ENCODE measurements at regions not wholly inside any gene's neighbourhood (a gene's known extent, or its start where the extent isn't known, plus 50 kb on each side); places are given as distances from the start of the nearest gene placed in this dataset.

- BruUV-seq (replicated peaks) = no TSS peak
- no peak overlapping the region for H3K9ac ChIP-seq (ENCODE audit: low read depth, low read length)
- no peak for DNase-seq
- H3K79me1 ChIP-seq (ENCODE audit: low read depth in 1 of 2, low read length in 2 of 2) = no peaks in the 10 kb centered on the region
- no peak overlapping the region for H2BK5ac ChIP-seq (ENCODE audit: low read depth, low read length, poor library complexity, severe bottlenecking)
- H4K91ac ChIP-seq (ENCODE audit: insufficient read depth, low read depth, low read length) = no peak overlapping the region
- no peak for ATAC-seq (ENCODE audit: low read depth)
- H3K56ac ChIP-seq (ENCODE audit: extremely low read depth, insufficient read depth, low read length) = no peak overlapping the region
- H3K18ac ChIP-seq (ENCODE audit: low read depth, low read length) = no peak overlapping the region
- H3K4me1 ChIP-seq (ENCODE audit: control insufficient read depth, insufficient read depth, low read length) = no peaks in the 10 kb centered on the region
- no peaks in the 10 kb centered on the region for H3K27me3 ChIP-seq (ENCODE audit: control insufficient read depth, insufficient read depth, low read length)
- in situ Hi-C loops (cut with MboI; ENCODE audit: low sequenced_read_pairs) (no loop called here), intact Hi-C loops (cut with micrococcal nuclease) (no loop called here), dilution Hi-C loops (cut with HindIII; ENCODE audit: low sequenced_read_pairs, unreplicated experiment) (no loop called here)
- ChIA-PET POLR2A (ENCODE audit: unreplicated experiment) (no interaction called here), CTCF (no interaction called here)
- H3K27ac ChIP-seq (ENCODE audit: insufficient read depth, low read length) = no peak overlapping the region
- H2AK5ac ChIP-seq (ENCODE audit: low read depth, low read length) = no peak overlapping the region
- H3K4me3 ChIP-seq (ENCODE audit: insufficient read depth, low read depth, low read length) = no peak overlapping the region
- no peak overlapping the region for H2AFZ ChIP-seq (replicated peaks; ENCODE audit: low read length, poor library complexity)
- H3K23ac ChIP-seq (ENCODE audit: low read depth, low read length) = no peak overlapping the region
- H4K5ac ChIP-seq (ENCODE audit: low read depth, low read length) = no peak overlapping the region
- WGBS, 2 experiments (ENCODE audit: extremely low coverage in 2 of 2, insufficient read length in 1 of 2) = no CpG with 5 or more reads among the region's 4 CpGs
- H2AK9ac ChIP-seq (replicated peaks; ENCODE audit: low read depth, low read length, poor library complexity) = no peak overlapping the region
- no peak overlapping the region for H2BK20ac ChIP-seq (ENCODE audit: low read depth, low read length)
- no peak overlapping the region for H3K14ac ChIP-seq (replicated peaks; ENCODE audit: low read depth, low read length)
- peaks cover 15% of the 10 kb centered on the region for H3K9me3 ChIP-seq (ENCODE audit: control insufficient read depth, insufficient read depth, low read length)
- TF ChIP-seq MXI1 (IDR thresholded peaks at IDR 0.05; ENCODE audit: borderline replicate concordance, low read depth, low read length) = no peak
- no peaks in the 10 kb centered on the region for H4K20me1 ChIP-seq (ENCODE audit: insufficient read depth, low read length)
- H3K4ac ChIP-seq (ENCODE audit: low read depth, low read length) = no peak overlapping the region
- no peak overlapping the region for H3K4me2 ChIP-seq (ENCODE audit: low read depth, low read length)
- H2BK120ac ChIP-seq (ENCODE audit: low read depth, low read length) = no peak overlapping the region
- H2BK15ac ChIP-seq (ENCODE audit: low read depth, low read length) = no peak overlapping the region
- no peaks in the 10 kb centered on the region for H3K9me1 ChIP-seq (ENCODE audit: insufficient read depth, low read length)
- no peaks in the 10 kb centered on the region for H3K36me3 ChIP-seq (ENCODE audit: control insufficient read depth, insufficient read depth, low read length)
- H4K8ac ChIP-seq (ENCODE audit: low read depth in 2 of 2, low read length in 2 of 2) = no peak overlapping the region
Observed at GRCh38 chr12:131466932-131467331, 244.0 kb upstream of the SFSWAP start.

Data from IMR-90 (cell line).